ENCODE measurements at regions not wholly inside any gene's neighbourhood (a gene's known extent, or its start where the extent isn't known, plus 50 kb on each side); places are given as distances from the start of the nearest gene placed in this dataset.
"Not testable (repeated sequence)": the region's sequence is repeated elsewhere in the genome, so short reads cannot be mapped to it uniquely, and the experiment has no call there.

DNA sequence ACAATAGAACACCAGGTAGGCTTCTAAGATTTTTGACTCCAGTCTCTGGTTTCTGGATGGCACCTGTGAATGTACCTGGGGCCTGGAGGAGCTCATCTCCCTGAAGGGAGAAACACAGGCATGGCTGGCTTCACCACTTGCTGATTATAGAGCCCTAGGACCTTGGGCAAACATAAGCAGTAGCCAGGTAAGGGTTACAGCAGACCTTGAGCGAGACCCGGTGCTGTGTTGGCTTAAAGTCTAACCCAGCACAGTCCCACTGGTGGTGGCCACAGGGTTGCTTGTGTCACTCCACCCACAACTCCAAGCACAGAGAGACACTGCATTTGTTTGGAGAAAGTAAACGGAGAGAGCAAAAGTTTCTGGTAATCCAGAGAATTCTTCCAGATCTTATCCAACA lies 104.7 kb upstream of the SPOPL start:
- intact Hi-C loops (cut with micrococcal nuclease) = no loop called here
- no peak for ATAC-seq
- DNase-seq = no peak

- DNase-seq (no peak), ATAC-seq (no peak)
- intact Hi-C loops (cut with micrococcal nuclease) = no loop called here
Measured at GRCh38 chr2:138403431-138403927, 98.1 kb upstream of the SPOPL start.

GRCh38 chr2:138414014-138414413 lies 87.6 kb upstream of the SPOPL start:
- ATAC-seq (no peak), DNase-seq (no peak)
- intact Hi-C loops (cut with micrococcal nuclease) = no loop called here

- ATAC-seq = no peak
- no peak for DNase-seq
- intact Hi-C loops (cut with micrococcal nuclease) = no loop called here
Measured at GRCh38 chr2:138415985-138416384, 85.6 kb upstream of the SPOPL start.

DNA sequence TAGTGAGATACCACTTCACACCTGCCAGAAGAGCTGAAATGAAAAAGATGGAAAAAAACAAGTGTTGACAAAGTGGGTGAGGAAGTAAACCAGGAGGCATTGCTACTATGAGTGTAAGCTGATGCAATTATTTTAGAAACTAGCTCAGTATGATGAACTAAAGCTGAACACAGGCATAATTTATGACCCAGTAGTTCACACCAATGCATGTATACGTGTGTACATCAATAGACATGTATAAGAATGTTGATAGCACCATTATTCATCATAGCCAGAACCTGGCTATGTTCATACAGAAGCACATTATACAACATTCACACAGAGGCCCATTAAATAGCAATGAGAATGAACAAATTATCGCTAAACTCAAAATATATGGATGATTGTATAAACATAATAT lies 83.1 kb upstream of the SPOPL start:
- ATAC-seq (no peak), DNase-seq (no peak)
- intact Hi-C loops (cut with micrococcal nuclease) = no loop called here

- intact Hi-C loops (cut with micrococcal nuclease) = no loop called here
- ATAC-seq = no peak
- DNase-seq = no peak
Measured at GRCh38 chr2:138421315-138421970, 80.1 kb upstream of the SPOPL start.

GRCh38 chr2:138421971-138422335 lies 79.6 kb upstream of the SPOPL start:
- intact Hi-C loops (cut with micrococcal nuclease) = no loop called here
- ATAC-seq (peak; percentile 65), DNase-seq (no peak)

DNA sequence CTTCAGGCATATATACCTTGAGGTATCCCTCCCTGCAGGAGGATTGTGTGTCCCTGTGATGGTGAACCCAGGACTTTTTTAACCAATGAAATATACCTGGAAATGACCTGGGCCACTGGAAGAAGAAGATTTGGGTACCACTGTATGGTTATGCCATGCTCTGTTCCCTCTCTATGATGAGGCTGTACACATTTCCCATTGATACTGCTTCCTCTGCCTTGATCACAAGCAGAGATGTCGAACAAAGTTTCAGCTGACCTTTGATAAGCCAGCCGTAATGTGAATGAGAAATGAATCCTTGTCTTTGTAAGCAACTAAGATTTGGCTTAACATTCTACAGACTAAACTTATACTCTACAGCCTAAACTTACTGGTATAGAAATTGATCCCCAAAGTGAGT lies 78.4 kb upstream of the SPOPL start:
- no peak for ATAC-seq
- DNase-seq = no peak
- intact Hi-C loops (cut with micrococcal nuclease) = no loop called here

GRCh38 chr2:138423745-138424144 lies 77.8 kb upstream of the SPOPL start:
- intact Hi-C loops (cut with micrococcal nuclease) = no loop called here
- no peak for ATAC-seq
- DNase-seq = no peak

- no peak for ATAC-seq
- DNase-seq = no peak
- intact Hi-C loops (cut with micrococcal nuclease) = no loop called here
Measured at GRCh38 chr2:138424436-138425140, 77.0 kb upstream of the SPOPL start.

DNA sequence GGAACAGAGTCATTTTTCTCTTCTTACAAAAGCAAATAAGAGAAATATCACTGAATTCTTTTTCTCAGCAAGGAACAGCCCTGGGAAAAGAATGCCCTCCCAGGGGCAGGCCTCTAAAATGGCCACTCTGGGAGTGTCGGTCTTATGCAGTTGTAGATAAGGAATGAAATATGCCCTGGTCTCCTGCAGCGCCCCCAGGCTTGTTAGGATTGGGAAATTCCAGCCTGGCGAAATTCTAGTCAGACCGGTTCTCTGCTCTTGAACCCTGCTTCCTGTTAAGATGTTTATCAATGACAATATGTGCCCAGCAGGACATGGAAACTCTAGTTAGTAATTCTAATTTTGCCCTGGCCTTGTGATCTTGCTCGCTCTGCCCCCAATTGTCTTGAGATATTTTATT lies 75.5 kb upstream of the SPOPL start:
- intact Hi-C loops (cut with micrococcal nuclease); ATAC-seq; DNase-seq: not testable (repeated sequence)

DNA sequence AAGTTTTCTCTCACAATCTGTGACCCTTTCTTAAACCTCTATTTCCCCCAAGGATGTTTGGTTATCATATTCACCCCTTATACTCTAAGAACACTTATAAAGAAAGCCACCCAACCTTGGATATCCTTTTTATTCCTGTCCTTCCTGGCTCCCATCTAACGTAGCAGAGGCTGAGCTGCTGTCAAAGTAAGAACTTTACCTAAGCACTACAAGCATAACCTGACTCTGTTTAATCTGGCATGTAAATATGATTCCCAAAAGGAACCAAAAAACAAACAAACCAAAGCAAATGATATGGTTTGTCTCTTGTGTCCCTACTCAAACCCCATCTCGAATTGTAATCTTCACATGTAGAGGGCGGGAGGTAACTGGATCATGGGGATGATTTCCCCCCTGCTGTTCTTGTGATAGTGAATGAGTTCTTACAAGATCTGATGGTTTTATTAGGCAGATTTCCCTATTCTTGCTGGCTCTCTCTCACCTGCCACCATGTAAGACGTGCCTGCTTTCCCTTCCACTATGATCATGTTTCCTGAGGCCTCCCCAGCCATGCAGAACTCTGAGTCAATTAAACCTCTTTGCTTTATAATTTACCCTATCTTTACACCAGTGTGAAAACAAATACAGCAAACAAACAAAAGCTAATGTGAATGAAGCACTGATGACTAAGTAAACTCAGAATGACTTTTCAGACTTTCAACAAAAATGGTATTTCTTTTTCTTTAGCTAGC lies 72.7 kb upstream of the SPOPL start:
- intact Hi-C loops (cut with micrococcal nuclease) = no loop called here
- no peak for ATAC-seq
- no peak for DNase-seq

DNA sequence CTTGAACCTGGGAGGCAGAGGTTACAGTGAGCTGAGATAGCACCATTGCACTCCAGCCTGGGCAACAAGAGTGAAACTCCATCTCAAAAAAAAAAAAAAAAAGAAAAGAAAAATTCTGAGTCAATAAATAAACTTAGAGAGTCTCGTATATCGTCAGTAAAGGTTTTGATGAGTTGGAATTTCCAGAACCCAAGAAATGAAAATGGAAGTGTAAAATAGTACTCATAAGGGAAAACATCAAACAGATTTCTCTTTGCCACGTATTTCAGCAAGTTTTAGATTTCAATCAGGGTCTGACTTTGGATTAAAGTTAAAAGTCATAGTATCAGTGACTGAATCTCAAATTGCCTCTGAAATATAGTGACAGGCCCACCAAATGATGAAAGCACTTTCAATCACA lies 71.4 kb upstream of the SPOPL start:
- ATAC-seq (no peak), DNase-seq (no peak)
- intact Hi-C loops (cut with micrococcal nuclease) = no loop called here

DNA sequence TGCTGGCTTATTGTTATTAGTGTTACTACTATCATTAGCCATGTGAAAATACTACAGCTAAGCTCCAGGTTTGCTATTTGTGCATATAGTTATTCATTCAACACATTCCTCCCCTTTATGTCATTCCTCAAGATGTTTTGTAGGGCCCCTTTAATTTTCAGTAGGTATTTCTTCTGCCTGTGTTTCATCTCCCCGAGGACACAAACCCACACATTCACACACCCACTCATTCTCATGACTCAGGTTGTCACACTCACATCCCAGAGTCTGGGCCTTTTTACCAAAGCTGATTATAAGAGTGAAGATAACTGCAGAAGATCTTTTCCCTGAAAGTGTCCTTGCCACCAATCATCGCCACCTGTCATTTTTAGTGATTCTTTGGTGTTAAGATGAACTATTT lies 68.6 kb upstream of the SPOPL start:
- DNase-seq (no peak), ATAC-seq (no peak)
- intact Hi-C loops (cut with micrococcal nuclease) = no loop called here

DNA sequence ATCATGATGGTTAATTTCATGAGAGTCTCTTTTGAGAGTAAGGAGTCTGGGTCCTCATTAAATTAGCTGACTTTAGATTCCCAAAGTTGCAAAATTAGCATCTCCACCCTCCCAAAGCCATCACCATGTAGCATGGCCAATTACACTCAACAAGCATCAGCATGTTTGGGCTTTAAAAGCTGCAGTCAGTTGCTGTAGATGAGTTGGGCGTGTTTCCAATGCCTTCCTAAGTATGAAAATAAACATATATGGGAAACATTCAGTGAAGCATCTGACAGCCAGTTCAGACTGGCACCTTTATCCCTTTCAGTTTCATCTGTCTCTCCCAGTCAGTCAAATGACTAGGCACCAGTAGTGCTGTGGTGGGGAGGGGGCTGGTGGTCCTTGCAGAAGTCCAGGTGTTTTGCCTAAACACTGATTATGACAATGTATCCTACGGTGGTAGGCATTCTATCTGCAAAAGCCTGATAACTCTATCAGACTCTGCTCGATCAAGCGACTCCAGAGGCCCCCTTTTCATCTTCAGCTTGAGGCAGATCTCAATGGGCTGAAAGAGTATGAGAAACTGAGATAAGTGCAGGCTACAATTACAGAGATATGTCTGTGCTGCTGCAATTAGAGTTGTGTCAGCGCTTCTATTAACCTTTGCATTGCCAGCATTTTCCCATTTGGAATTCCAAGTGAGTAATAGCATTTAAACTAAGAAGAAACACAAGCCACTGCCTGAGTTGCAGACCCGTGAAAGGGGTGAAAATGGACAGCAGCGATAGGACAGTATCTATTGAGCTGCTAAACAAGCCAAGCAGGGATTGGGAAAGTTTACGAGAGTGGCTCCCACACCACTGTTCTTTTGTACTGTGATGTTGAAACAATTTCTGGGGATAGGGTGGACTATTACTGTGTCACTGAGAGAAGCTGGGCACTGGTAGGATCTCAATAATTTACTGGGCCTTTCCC lies 67.3 kb upstream of the SPOPL start:
- intact Hi-C loops (cut with micrococcal nuclease) = no loop called here
- no peak for ATAC-seq
- no peak for DNase-seq

DNA sequence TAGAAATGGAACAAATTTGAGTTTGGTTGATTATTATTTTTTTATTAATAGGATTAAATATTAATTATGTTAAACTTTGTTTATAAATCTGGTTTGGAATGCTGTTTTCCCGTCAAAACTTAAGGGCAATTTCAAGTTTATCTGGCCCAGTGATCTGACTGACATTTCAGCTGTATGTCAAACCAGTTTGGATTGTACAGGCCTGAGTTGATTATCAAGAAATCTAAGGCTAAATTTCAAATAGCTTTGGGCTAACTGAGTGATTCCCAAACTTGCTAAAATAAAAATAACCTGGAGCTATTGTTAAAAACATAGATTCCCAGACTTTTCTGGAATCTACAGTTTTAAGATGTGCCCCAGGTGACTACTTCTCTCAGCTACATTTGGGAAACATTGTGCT lies 65.9 kb upstream of the SPOPL start:
- no peak for DNase-seq
- no peak for ATAC-seq
- intact Hi-C loops (cut with micrococcal nuclease) = no loop called here

DNA sequence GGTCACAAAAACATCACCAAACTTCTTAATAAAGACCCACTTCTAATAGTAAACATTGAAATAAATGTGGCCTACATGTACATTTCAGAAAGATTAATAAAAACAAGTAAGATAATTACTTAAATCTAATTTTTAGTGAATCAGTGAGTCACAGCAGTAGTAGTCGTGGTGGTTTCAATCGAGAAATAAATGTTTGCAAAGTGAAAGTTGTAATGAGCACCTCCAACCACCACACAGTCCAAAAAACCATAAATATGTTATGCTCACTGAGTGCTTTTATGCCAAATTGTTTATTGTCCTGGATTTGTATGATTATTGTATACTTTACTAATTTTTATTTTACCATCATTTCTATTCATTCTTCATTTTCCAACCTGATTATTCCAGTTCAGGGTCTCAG lies 61.8 kb upstream of the SPOPL start:
- intact Hi-C loops (cut with micrococcal nuclease) = no loop called here
- DNase-seq (no peak), ATAC-seq (no peak)

GRCh38 chr2:138440759-138441158 lies 60.8 kb upstream of the SPOPL start:
- no peak for DNase-seq
- intact Hi-C loops (cut with micrococcal nuclease) = no loop called here
- ATAC-seq = no peak

- ATAC-seq (no peak), DNase-seq (no peak)
- intact Hi-C loops (cut with micrococcal nuclease) = no loop called here
Measured at GRCh38 chr2:138441916-138442315, 59.7 kb upstream of the SPOPL start.
